IMR-90 (cell line): ENCODE measurements at regions not wholly inside any gene's neighbourhood (a gene's known extent, or its start where the extent isn't known, plus 50 kb on each side); places are given as distances from the start of the nearest gene placed in this dataset.

Experiments used
- CEBPB ChIP-seq: IDR thresholded peaks from 2 replicates; pipeline ENCODE4 v1.6.1; 2012; ENCODE audit warnings: low read depth, low read length, improper control_type of control experiment
- CTCF ChIP-seq: conservative IDR thresholded peaks from 2 replicates; pipeline ENCODE4 v1.5.1; 2012; ENCODE audit warnings: mild to moderate bottlenecking, low read depth, low read length, improper control_type of control experiment
- MXI1 ChIP-seq: IDR thresholded peaks from 2 replicates; pipeline ENCODE4 v1.6.1; 2012; ENCODE audit warnings: low read depth, mild to moderate bottlenecking, low read length, moderate library complexity, borderline replicate concordance
- RFX5 ChIP-seq: IDR thresholded peaks from 2 replicates; pipeline ENCODE4 v1.8.0; 2012; ENCODE audit warnings: low read depth, mild to moderate bottlenecking, low read length, moderate library complexity

DNA sequence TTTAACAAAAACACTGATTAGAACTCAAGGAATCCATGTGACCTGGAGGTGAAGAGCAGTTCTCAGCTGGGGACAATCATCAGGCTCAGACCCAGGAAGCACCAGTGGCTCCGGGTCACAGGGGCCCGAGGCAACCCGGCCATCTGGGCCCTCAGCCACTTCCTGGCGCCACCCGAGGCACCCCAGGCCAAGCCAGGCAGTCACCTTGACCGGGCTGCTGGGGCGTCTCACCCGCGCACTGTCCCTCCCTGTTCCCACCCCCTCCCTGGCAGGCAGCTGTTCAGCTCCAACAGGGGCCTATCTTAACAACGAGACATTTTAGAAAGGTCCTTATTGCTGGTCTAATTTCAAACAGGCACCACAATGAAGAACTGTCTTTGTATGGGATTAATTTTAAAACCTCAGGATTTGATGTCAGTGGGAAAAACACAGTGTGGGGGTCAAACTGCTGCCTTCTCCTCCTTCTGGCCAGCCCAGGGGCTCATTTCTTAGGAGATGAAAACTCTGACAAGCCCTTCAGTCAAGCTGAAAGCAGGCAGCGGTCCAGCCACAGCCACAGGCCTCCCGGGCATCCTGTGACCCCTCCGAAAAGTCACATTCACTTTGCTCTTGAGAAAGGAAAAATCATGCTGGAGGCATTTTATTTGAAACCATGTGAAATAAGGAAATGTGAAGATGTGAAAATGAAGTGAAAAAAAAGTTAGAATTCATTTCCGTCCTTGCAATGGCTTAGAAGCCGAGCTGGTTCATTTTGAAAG, 83.3 kb downstream of the KCTD15 start:
- TF ChIP-seq CTCF (no peak), MXI1 (no peak), CEBPB (no peak), RFX5 (no peak)
